ENCODE measurements at regions not wholly inside any gene's neighbourhood (a gene's known extent, or its start where the extent isn't known, plus 50 kb on each side); places are given as distances from the start of the nearest gene placed in this dataset.

DNA sequence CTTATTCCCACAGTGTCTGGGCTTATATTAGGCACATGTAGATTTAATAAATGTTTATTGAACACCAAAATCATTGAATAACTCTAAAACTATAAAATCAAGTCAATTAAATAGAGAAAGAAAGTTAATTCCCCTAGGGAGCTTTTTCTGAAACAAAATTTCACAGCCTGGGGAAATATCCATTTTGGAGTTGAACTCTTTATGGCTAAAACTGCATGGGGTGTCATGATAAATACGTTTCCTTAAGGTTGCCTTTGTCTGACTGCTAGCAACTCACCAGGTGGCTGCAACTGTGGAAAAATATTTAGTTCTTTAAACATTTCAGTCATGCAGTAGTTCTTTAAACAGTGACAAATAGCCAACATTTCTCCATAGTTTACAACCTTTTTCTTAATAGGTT lies 496.1 kb downstream of the LRRIQ3 start:
- TF ChIP-seq CTCF (IDR thresholded peaks at IDR 0.05), result no peak
- TF ChIP-seq POLR2AphosphoS5 (IDR thresholded peaks at IDR 0.05), result no peak

Measured in sigmoid colon (tissue), 4 donors.